ENCODE measurements at regions not wholly inside any gene's neighbourhood (a gene's known extent, or its start where the extent isn't known, plus 50 kb on each side); places are given as distances from the start of the nearest gene placed in this dataset.
"Not testable (repeated sequence)": the region's sequence is repeated elsewhere in the genome, so short reads cannot be mapped to it uniquely, and the experiment has no call there.

DNA sequence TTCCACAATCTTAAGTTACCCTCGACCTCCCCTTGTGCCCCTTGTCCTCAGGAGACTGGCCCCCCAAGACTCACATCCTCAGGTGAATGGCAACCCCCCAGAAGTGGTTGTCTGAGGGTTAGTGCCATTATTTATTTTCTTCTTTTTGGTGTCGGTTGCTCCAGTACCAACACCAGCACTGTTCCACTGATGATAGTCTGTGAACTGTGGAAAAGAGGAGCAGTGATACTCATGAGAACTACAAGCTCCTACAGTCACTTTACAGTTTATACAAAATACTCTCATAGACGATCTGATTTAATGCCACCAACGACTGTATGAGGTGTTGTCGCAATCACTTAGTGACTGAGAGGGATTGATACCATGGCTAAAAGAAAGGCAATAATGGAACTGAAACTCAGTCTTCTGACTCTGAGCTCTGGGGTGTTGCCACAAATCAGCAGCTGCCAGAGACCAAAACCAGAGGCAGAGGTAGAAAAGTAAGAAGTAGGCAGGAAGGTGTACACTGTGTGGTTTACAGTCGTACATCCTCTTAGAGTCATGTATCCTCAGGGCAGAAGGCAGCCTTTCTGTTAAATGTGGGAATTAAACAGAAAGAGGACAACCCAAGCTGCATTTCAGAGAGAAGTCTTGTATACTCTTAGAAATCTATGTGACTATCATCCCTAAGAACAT is 90.8 kb upstream of the ADCY2 start:
- not testable (repeated sequence) for TF ChIP-seq CREB1 (IDR thresholded peaks at IDR 0.05); RAD21 (IDR thresholded peaks at IDR 0.05 in 1 of 2, conservative IDR thresholded peaks at IDR 0.05 in 1 of 2; ENCODE audit: low read depth in 2 of 2, low read length in 2 of 2); JUN (IDR thresholded peaks at IDR 0.05; ENCODE audit: low read depth, low read length); GABPA (IDR thresholded peaks at IDR 0.05; ENCODE audit: borderline replicate concordance, insufficient read depth, low read length); TAF7 (optimal IDR thresholded peaks at IDR 0.05; ENCODE audit: borderline replicate concordance, low read depth, low read length); CTCF (IDR thresholded peaks at IDR 0.05; ENCODE audit: control extremely low read depth in 1 of 3, insufficient read depth in 1 of 3, low read depth in 1 of 3, low read length in 3 of 3)

Data from H1 (cell line).